ENCODE measurements at regions not wholly inside any gene's neighbourhood (a gene's known extent, or its start where the extent isn't known, plus 50 kb on each side); places are given as distances from the start of the nearest gene placed in this dataset.

- TF ChIP-seq CTCF (IDR thresholded peaks at IDR 0.05; ENCODE audit: borderline replicate concordance) = no peak
- H3K4me1 ChIP-seq = no peaks in the 10 kb centered on the region
- DNase-seq = no peak
- H3K27me3 ChIP-seq (ENCODE audit: low read depth) = peaks cover 72% of the 10 kb centered on the region
- intact Hi-C loops (cut with micrococcal nuclease) = no loop called here
- H3K4me3 ChIP-seq = no peak overlapping the region
- peaks cover 26% of the 10 kb centered on the region for H3K9me3 ChIP-seq (replicated peaks)
- no peak overlapping the region for H3K27ac ChIP-seq (replicated peaks)
- no peaks in the 10 kb centered on the region for H3K36me3 ChIP-seq
Observed at GRCh38 chr20:57000441-57000968, 265.9 kb downstream of the BMP7 start.

- intact Hi-C loops (cut with micrococcal nuclease) = no loop called here
- Histone ChIP-seq H3K27ac (replicated peaks) (no peak overlapping the region), H3K4me1 (no peaks in the 10 kb centered on the region), H3K36me3 (no peaks in the 10 kb centered on the region), H3K4me3 (no peak overlapping the region), H3K9me3 (replicated peaks) (peaks cover 26% of the 10 kb centered on the region), H3K27me3 (ENCODE audit: low read depth) (peaks cover 72% of the 10 kb centered on the region)
- TF ChIP-seq CTCF (IDR thresholded peaks at IDR 0.05; ENCODE audit: borderline replicate concordance) = no peak
- no peak for DNase-seq
Observed at GRCh38 chr20:57001126-57001767, 265.2 kb downstream of the BMP7 start.

GRCh38 chr20:57002066-57002570 is 264.3 kb downstream of the BMP7 start:
- intact Hi-C loops (cut with micrococcal nuclease) = no loop called here
- TF ChIP-seq CTCF (IDR thresholded peaks at IDR 0.05; ENCODE audit: borderline replicate concordance) = no peak
- Histone ChIP-seq H3K9me3 (replicated peaks) (peaks cover 26% of the 10 kb centered on the region), H3K4me3 (no peak overlapping the region), H3K27ac (replicated peaks) (no peak overlapping the region), H3K4me1 (no peaks in the 10 kb centered on the region), H3K36me3 (no peaks in the 10 kb centered on the region), H3K27me3 (ENCODE audit: low read depth) (peaks cover 72% of the 10 kb centered on the region)
- DNase-seq = no peak

GRCh38 chr20:57003012-57003411 is 263.4 kb downstream of the BMP7 start:
- no peak overlapping the region for H3K27ac ChIP-seq (replicated peaks)
- no peak for TF ChIP-seq CTCF (IDR thresholded peaks at IDR 0.05; ENCODE audit: borderline replicate concordance)
- peaks cover 22% of the 10 kb centered on the region for H3K9me3 ChIP-seq (replicated peaks)
- intact Hi-C loops (cut with micrococcal nuclease) = no loop called here
- H3K27me3 ChIP-seq (ENCODE audit: low read depth) = peaks cover 81% of the 10 kb centered on the region
- no peak overlapping the region for H3K4me3 ChIP-seq
- no peaks in the 10 kb centered on the region for H3K36me3 ChIP-seq
- no peaks in the 10 kb centered on the region for H3K4me1 ChIP-seq
- no peak for DNase-seq

- H3K4me3 ChIP-seq = no peak overlapping the region
- H3K4me1 ChIP-seq = no peaks in the 10 kb centered on the region
- intact Hi-C loops (cut with micrococcal nuclease) = no loop called here
- peaks cover 95% of the 10 kb centered on the region for H3K27me3 ChIP-seq (ENCODE audit: low read depth)
- H3K27ac ChIP-seq (replicated peaks) = no peak overlapping the region
- no peak for TF ChIP-seq CTCF (IDR thresholded peaks at IDR 0.05; ENCODE audit: borderline replicate concordance)
- H3K36me3 ChIP-seq = no peaks in the 10 kb centered on the region
- DNase-seq = no peak
- H3K9me3 ChIP-seq (replicated peaks) = peaks cover 8% of the 10 kb centered on the region
Observed at GRCh38 chr20:57004416-57004815, 262.0 kb downstream of the BMP7 start.
